ENCODE measurements at regions not wholly inside any gene's neighbourhood (a gene's known extent, or its start where the extent isn't known, plus 50 kb on each side); places are given as distances from the start of the nearest gene placed in this dataset.
A peak's percentile ranks its signal among the peaks of the same experiment; 100 is the strongest.
"Not testable (repeated sequence)": the region's sequence is repeated elsewhere in the genome, so short reads cannot be mapped to it uniquely, and the experiment has no call there.

DNA sequence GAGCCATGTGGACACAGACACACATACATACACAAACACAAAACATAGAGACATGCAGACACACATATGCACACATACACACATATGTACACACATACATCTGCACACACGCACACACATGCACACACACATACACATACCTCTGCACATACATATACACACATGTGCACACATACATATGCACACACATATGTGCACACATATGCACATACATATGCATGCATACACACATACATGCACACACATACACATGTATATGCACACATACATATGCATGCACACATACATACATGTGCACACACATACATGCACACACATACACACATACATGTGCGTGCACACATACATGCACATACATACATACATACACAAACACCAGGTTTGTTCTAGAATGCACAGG lies 236.3 kb upstream of the FOXK1 start:
- H3K4me1 Mint-ChIP-seq (ENCODE audit: low read depth): no peaks in the 10 kb centered on the region
- H3K27ac Mint-ChIP-seq: no peak overlapping the region
- peaks cover 3% of the 10 kb centered on the region for H3K27me3 Mint-ChIP-seq
- no peak overlapping the region for H3K4me3 Mint-ChIP-seq
- no peaks in the 10 kb centered on the region for H3K9me3 Mint-ChIP-seq
- ChIA-PET POLR2A (no interaction called here), CTCF (no interaction called here)
- no peaks in the 10 kb centered on the region for H3K36me3 Mint-ChIP-seq
- intact Hi-C loops (cut with micrococcal nuclease): no loop called here
- DNase-seq: no peak

DNA sequence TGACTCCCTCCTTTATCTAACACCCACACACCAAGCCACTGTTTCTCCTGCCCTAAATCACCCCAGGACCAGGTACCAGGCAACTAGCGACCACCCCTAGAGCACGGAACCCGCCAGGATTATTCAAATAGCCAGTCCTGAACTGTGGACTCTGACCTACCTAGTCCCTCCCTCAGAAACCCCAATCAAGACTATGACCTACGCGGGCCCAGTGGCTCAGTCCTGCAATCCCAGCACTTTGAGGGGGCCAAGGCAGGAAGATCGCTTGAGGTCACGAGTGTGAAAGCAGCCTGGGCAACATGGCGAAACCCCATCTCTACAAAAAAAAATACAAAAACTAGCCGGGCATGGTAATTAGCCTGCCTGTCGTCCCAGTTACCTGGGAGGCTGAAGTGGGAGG lies 232.8 kb upstream of the FOXK1 start:
- no peaks in the 10 kb centered on the region for H3K4me1 Mint-ChIP-seq (ENCODE audit: low read depth)
- no peak overlapping the region for H3K27ac Mint-ChIP-seq
- intact Hi-C loops (cut with micrococcal nuclease): no loop called here
- ChIA-PET CTCF (interaction anchor here (0.6 kb wide), 1 partner anchor 122 kb away, joined by 3 read pairs; no protein-coding TSS in a partner anchor), POLR2A (no interaction called here)
- H3K4me3 Mint-ChIP-seq: no peak overlapping the region
- no peaks in the 10 kb centered on the region for H3K9me3 Mint-ChIP-seq
- DNase-seq: no peak
- no peaks in the 10 kb centered on the region for H3K36me3 Mint-ChIP-seq
- peaks cover 3% of the 10 kb centered on the region for H3K27me3 Mint-ChIP-seq

DNA sequence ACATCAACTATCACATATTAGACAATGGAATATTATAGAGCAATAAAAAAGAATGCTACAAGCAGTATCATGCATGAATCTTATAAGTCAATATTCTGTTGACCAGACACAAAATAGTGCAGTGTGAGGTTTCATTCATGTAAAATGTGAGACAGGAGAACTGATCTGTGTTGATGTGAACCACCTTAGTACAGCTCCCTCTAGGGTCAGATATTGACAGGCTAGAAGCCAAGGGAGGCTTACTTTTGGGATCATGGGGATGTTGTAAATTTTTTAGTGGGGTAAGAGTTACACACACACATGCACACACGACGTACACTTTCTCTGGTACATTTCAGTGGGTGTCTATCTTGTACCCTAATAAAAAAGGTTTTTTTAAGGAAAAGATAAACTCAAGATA lies 231.6 kb upstream of the FOXK1 start:
- H3K27ac Mint-ChIP-seq: no peak overlapping the region
- H3K9me3 Mint-ChIP-seq: no peaks in the 10 kb centered on the region
- H3K4me1 Mint-ChIP-seq (ENCODE audit: low read depth): no peaks in the 10 kb centered on the region
- no peak overlapping the region for H3K4me3 Mint-ChIP-seq
- ChIA-PET POLR2A (no interaction called here), CTCF (no interaction called here)
- DNase-seq: no peak
- intact Hi-C loops (cut with micrococcal nuclease): no loop called here
- H3K36me3 Mint-ChIP-seq: no peaks in the 10 kb centered on the region
- H3K27me3 Mint-ChIP-seq: peaks cover 3% of the 10 kb centered on the region

- peaks cover 4% of the 10 kb centered on the region for H3K27me3 Mint-ChIP-seq
- H3K36me3 Mint-ChIP-seq: no peaks in the 10 kb centered on the region
- POLR2A ChIA-PET: no interaction called here
- H3K4me3 Mint-ChIP-seq: no peak overlapping the region
- no peaks in the 10 kb centered on the region for H3K4me1 Mint-ChIP-seq (ENCODE audit: low read depth)
- no peak overlapping the region for H3K27ac Mint-ChIP-seq
- no peak for DNase-seq
- CTCF ChIA-PET: no interaction called here
- peaks cover 6% of the 10 kb centered on the region for H3K9me3 Mint-ChIP-seq
- intact Hi-C loops (cut with micrococcal nuclease): no loop called here
These were observed 221.5 kb upstream of the FOXK1 start for GRCh38 chr7:4460597-4460996.

DNA sequence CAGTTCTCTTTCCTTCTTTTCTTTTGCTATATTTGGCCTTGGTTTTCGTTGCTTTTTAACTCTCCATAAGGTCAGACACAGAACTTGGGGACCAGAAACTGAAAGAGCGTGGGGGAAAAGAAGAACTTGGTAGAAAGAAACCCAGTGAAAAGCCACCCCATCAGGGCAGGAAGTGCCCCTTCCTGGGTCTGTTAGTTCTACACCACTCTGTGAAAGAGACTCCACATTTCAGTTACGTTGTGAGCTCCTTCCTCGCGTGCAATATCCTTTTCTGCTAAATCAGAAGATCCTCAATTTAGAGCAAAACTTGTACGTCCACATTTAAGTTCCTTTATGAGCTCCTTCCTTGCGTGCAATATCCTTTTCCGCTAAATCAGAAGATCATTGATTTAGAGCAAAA lies 220.6 kb upstream of the FOXK1 start:
- Mint-ChIP-seq H3K27me3 (peaks cover 4% of the 10 kb centered on the region), H3K4me1 (ENCODE audit: low read depth) (no peaks in the 10 kb centered on the region), H3K27ac (no peak overlapping the region), H3K4me3 (no peak overlapping the region), H3K9me3 (peaks cover 6% of the 10 kb centered on the region), H3K36me3 (no peaks in the 10 kb centered on the region)
- POLR2A ChIA-PET: no interaction called here
- DNase-seq: no peak
- CTCF ChIA-PET: no interaction called here
- intact Hi-C loops (cut with micrococcal nuclease): no loop called here

GRCh38 chr7:4468320-4469102 lies 213.6 kb upstream of the FOXK1 start:
- intact Hi-C loops (cut with micrococcal nuclease): no loop called here
- Mint-ChIP-seq H3K27ac (no peak overlapping the region), H3K4me1 (ENCODE audit: low read depth) (no peaks in the 10 kb centered on the region), H3K4me3 (no peak overlapping the region), H3K9me3 (peaks cover 9% of the 10 kb centered on the region), H3K27me3 (peaks cover 2% of the 10 kb centered on the region), H3K36me3 (no peaks in the 10 kb centered on the region)
- CTCF ChIA-PET: no interaction called here
- no peak for DNase-seq
- POLR2A ChIA-PET: no interaction called here

DNA sequence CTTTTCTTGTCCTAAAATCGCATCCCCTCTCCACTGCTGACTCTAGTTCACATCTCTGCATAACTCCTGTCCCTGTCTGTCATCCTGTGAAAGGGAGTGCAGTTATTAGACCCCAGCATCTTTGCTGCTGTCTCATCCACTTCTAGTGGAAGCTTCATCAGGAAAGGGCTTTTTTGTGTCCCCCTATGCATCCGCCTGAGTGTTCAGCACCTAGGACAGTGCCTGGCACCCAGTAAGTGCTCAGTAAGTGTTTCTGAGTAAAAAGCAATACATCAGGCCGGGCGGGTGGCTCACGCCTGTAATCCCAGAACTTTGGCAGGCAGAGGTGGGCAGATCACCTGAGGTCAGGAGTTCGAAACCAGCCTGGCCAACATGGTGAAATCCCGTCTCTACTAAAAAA lies 211.8 kb upstream of the FOXK1 start:
- Mint-ChIP-seq H3K9me3 (peaks cover 3% of the 10 kb centered on the region), H3K27ac (no peak overlapping the region), H3K36me3 (no peaks in the 10 kb centered on the region), H3K27me3 (peaks cover 2% of the 10 kb centered on the region), H3K4me3 (no peak overlapping the region), H3K4me1 (ENCODE audit: low read depth) (no peaks in the 10 kb centered on the region)
- CTCF ChIA-PET: no interaction called here
- intact Hi-C loops (cut with micrococcal nuclease): no loop called here
- POLR2A ChIA-PET: no interaction called here
- DNase-seq: peak; percentile 10

DNA sequence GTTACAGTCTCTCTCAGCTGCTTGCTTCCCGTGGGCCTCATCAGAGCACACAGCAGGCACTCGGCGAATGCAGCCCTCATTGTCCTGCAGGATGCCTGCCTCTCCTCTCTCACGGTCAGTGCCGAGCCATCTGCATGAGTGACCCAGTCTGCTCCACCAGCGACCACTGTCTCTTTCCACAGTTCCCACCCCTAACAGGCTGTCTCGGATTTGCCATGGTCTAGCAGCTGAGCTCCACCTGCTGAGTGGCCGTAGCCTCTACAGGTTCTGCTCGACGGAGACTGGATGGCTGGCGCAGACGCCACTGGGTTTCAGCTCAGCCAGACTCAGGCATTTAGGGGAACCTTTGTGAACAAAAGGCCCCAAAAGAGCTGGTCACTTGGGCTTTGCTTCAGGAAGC lies 209.4 kb upstream of the FOXK1 start:
- DNase-seq: no peak
- H3K27ac Mint-ChIP-seq: no peak overlapping the region
- H3K4me1 Mint-ChIP-seq (ENCODE audit: low read depth): no peaks in the 10 kb centered on the region
- no peak overlapping the region for H3K4me3 Mint-ChIP-seq
- intact Hi-C loops (cut with micrococcal nuclease): no loop called here
- ChIA-PET POLR2A (no interaction called here), CTCF (no interaction called here)
- H3K27me3 Mint-ChIP-seq: peaks cover 2% of the 10 kb centered on the region
- H3K36me3 Mint-ChIP-seq: no peaks in the 10 kb centered on the region
- H3K9me3 Mint-ChIP-seq: peaks cover 3% of the 10 kb centered on the region

DNA sequence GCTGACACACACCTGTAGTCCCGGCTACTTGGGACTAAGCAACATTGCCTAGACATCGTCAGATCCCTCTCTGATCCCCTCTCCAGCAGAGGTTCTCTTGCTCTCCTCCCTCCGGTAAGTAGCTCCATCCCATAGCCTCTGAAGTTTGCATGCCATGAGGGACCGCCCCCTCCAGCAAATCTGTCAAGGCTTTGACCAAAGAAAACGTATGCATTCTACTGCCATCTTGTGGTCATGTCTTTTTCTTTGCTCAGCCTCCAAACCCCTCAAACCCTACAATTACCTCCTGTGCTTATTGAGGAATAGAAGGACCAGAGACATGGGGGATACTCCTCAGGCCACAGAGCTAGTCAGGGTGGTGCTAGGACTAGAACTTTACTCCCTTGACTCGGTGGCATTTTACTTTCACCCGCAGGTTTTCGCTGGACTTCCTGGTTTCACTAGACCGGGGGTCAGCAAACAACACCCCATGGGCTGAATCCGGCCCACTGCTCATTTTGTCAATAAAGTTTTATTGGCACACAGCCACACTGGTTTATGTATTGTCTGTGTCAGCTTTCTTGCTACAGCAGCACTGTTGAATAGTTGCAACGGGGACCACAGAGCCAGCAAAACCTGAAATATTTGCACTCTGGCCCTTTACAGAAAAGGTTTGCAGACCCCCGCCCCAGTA lies 202.6 kb upstream of the FOXK1 start:
- no peaks in the 10 kb centered on the region for H3K36me3 Mint-ChIP-seq
- CTCF ChIA-PET: no interaction called here
- peak; percentile 16 for DNase-seq
- no peaks in the 10 kb centered on the region for H3K4me1 Mint-ChIP-seq (ENCODE audit: low read depth)
- H3K9me3 Mint-ChIP-seq: peaks cover 27% of the 10 kb centered on the region
- no peak overlapping the region for H3K27ac Mint-ChIP-seq
- POLR2A ChIA-PET: no interaction called here
- H3K27me3 Mint-ChIP-seq: no peaks in the 10 kb centered on the region
- H3K4me3 Mint-ChIP-seq: no peak overlapping the region
- intact Hi-C loops (cut with micrococcal nuclease): no loop called here

- H3K9me3 Mint-ChIP-seq: peaks cover 27% of the 10 kb centered on the region
- H3K27ac Mint-ChIP-seq; H3K4me3 Mint-ChIP-seq; H3K36me3 Mint-ChIP-seq; CTCF ChIA-PET; H3K4me1 Mint-ChIP-seq (ENCODE audit: low read depth); DNase-seq; POLR2A ChIA-PET; H3K27me3 Mint-ChIP-seq; intact Hi-C loops (cut with micrococcal nuclease): not testable (repeated sequence)
These were observed 202.0 kb upstream of the FOXK1 start for GRCh38 chr7:4480131-4480530.

DNA sequence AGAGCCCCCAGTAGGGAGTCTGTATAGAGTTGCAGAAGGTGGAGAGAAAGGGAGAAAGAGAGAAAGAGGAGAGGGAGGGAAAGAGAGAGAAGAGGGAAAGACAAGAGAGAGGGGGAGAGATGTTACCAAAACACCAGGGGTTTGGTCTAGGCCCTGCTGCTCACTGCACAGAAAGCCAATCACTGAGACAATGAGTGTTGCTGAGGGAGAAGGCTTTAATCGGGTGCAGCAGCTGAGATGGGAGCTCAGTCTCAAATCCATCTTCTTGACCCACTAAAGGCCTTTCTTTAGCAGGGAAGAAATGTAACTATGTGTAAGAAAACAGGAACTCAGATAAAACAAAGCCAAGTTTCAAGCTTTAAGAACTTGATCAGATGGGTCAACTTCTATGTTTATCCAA lies 198.2 kb upstream of the FOXK1 start:
- no peak overlapping the region for H3K4me3 Mint-ChIP-seq
- no peaks in the 10 kb centered on the region for H3K4me1 Mint-ChIP-seq (ENCODE audit: low read depth)
- POLR2A ChIA-PET: no interaction called here
- peaks cover 3% of the 10 kb centered on the region for H3K27me3 Mint-ChIP-seq
- no peaks in the 10 kb centered on the region for H3K36me3 Mint-ChIP-seq
- intact Hi-C loops (cut with micrococcal nuclease): no loop called here
- CTCF ChIA-PET: interaction anchor here (0.7 kb wide), 1 partner anchor 668 kb away, joined by 4 read pairs; no protein-coding TSS in a partner anchor
- H3K9me3 Mint-ChIP-seq: peaks cover 27% of the 10 kb centered on the region
- DNase-seq: no peak
- H3K27ac Mint-ChIP-seq: no peak overlapping the region

DNA sequence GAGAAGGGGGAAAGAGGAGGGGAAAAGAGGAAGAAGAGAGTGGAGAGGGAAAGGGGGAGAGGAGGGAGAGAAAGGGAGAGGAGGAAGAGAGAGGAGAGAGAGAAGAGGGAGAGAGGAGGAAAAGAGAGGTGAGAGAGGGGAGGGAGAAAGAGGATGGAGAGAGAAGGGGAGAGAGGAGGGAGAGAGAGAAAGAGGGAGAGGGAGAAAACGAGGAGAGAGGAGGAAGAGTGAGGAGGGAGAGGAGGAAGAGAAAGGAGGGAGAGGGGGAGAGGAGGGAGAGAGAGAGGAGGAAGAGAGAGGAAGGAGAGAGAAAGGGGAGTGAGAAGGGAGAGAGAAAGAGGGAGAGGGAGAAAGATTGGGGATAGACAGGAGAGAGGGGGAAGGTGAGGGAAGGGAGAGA lies 197.6 kb upstream of the FOXK1 start:
- Mint-ChIP-seq H3K4me3 (no peak overlapping the region), H3K4me1 (ENCODE audit: low read depth) (no peaks in the 10 kb centered on the region), H3K27me3 (peaks cover 3% of the 10 kb centered on the region), H3K36me3 (no peaks in the 10 kb centered on the region), H3K27ac (no peak overlapping the region), H3K9me3 (peaks cover 27% of the 10 kb centered on the region)
- ChIA-PET CTCF (no interaction called here), POLR2A (no interaction called here)
- intact Hi-C loops (cut with micrococcal nuclease): no loop called here
- DNase-seq: no peak

DNA sequence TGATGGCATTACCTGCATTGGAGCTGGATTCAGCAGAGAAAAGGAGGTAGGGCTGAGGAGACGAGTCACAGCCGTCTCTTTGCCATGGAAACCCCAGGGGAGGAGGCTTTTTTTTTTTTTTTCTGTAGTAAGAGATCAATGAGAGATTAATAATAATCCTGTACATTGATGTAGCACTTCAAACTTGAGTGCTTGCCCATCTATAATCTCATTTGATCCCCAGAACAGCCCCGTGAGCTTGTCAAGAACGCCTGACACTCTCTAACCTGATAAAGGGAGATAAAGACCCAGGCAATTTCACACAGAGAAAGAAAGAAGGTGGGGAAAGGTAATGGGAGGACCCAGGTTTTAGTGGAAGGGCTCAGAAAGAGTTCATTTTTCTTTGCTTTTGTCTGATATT lies 195.2 kb upstream of the FOXK1 start:
- H3K9me3 Mint-ChIP-seq: peaks cover 13% of the 10 kb centered on the region
- ChIA-PET CTCF (no interaction called here), POLR2A (no interaction called here)
- H3K27me3 Mint-ChIP-seq: peaks cover 3% of the 10 kb centered on the region
- intact Hi-C loops (cut with micrococcal nuclease): no loop called here
- H3K27ac Mint-ChIP-seq: no peak overlapping the region
- no peaks in the 10 kb centered on the region for H3K36me3 Mint-ChIP-seq
- no peaks in the 10 kb centered on the region for H3K4me1 Mint-ChIP-seq (ENCODE audit: low read depth)
- no peak overlapping the region for H3K4me3 Mint-ChIP-seq
- DNase-seq: no peak
